Nephron progenitor cell (in vitro differentiated cells): ENCODE measurements at regions not wholly inside any gene's neighbourhood (a gene's known extent, or its start where the extent isn't known, plus 50 kb on each side); places are given as distances from the start of the nearest gene placed in this dataset.
"Not testable (repeated sequence)": the region's sequence is repeated elsewhere in the genome, so short reads cannot be mapped to it uniquely, and the experiment has no call there.

ENCODE experiments used
- DNase-seq: peaks from one replicate; pipeline ENCODE4 v3.0.0; 2021
- H3K27ac Mint-ChIP-seq: 2 replicates; pipeline ENCODE4 v1.8.0; 2021; ENCODE audit warnings: mild to moderate bottlenecking, moderate library complexity, mixed read lengths
- H3K27me3 Mint-ChIP-seq: 2 replicates; pipeline ENCODE4 v1.8.0; 2021; ENCODE audit warnings: mild to moderate bottlenecking, low read depth, mixed read lengths; ENCODE audit not compliant: poor library complexity
- H3K36me3 Mint-ChIP-seq: 2 replicates; pipeline ENCODE4 v1.8.0; 2021; ENCODE audit warnings: low read depth, mixed read lengths
- H3K4me1 Mint-ChIP-seq: 2 replicates; pipeline ENCODE4 v1.8.0; 2021; ENCODE audit warnings: mixed read lengths
- H3K4me3 Mint-ChIP-seq: 2 replicates; pipeline ENCODE4 v1.8.0; 2021; ENCODE audit warnings: mild to moderate bottlenecking, moderate library complexity, mixed read lengths
- H3K9me3 Mint-ChIP-seq: 2 replicates; pipeline ENCODE4 v1.8.0; 2021; ENCODE audit warnings: mild to moderate bottlenecking, moderate library complexity, mixed read lengths
- TF ChIP-seq, protein P1 (sequence below): fragments of 200-600 bp; sonication (generic); IDR thresholded peaks from 2 replicates; pipeline ENCODE4 v1.5.0; 2021; ENCODE audit warnings: antibody characterized with exemption

DNA sequence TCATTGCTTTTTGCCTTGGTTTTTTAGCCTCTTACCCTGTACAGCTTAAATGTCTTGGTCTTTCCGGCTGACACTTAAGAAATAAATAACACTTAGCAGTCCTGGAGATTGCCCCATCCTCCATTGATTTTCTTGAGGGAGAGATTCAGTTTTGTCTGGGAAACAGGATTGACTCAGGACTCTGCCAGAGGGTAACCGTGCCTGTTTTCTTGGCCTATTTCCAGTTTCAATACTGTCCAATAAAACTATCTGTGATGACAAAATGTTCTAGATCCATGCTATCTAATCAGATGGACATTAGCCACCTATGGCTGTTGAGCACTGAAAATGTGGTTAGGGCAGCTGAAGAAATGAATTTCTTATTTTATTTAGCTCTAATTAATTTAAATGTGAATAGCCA is 216.1 kb downstream of the DUSP10 start:
- H3K27me3 Mint-ChIP-seq = peaks cover 21% of the 10 kb centered on the region
- H3K4me1 Mint-ChIP-seq = no peaks in the 10 kb centered on the region
- H3K27ac Mint-ChIP-seq = no peak overlapping the region
- DNase-seq = no peak
- no peak overlapping the region for H3K4me3 Mint-ChIP-seq
- TF ChIP-seq, protein P1, sequence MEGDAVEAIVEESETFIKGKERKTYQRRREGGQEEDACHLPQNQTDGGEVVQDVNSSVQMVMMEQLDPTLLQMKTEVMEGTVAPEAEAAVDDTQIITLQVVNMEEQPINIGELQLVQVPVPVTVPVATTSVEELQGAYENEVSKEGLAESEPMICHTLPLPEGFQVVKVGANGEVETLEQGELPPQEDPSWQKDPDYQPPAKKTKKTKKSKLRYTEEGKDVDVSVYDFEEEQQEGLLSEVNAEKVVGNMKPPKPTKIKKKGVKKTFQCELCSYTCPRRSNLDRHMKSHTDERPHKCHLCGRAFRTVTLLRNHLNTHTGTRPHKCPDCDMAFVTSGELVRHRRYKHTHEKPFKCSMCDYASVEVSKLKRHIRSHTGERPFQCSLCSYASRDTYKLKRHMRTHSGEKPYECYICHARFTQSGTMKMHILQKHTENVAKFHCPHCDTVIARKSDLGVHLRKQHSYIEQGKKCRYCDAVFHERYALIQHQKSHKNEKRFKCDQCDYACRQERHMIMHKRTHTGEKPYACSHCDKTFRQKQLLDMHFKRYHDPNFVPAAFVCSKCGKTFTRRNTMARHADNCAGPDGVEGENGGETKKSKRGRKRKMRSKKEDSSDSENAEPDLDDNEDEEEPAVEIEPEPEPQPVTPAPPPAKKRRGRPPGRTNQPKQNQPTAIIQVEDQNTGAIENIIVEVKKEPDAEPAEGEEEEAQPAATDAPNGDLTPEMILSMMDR = no peak
- H3K36me3 Mint-ChIP-seq = no peaks in the 10 kb centered on the region
- H3K9me3 Mint-ChIP-seq = peaks cover 5% of the 10 kb centered on the region

DNA sequence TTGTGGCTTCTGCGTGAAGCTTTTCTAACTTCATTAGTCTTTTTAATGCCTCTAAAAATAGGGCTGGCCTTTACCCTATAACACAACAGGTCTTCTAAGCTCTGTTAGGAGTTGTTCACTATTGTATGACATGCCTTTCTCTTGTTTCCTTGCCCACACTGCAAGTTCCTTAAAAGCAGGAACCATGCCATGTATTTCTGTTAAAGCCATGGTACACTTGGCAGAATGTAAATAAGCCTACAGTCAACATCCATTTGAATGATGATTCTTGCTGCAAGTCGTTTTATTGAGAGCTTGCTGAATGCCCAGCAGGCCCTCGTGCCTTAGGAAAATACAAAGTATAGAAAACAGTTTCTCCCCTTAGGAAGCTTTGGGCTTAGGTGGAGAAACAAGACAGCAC is 214.6 kb downstream of the DUSP10 start:
- no peak overlapping the region for H3K27ac Mint-ChIP-seq
- H3K4me3 Mint-ChIP-seq = no peak overlapping the region
- peaks cover 1% of the 10 kb centered on the region for H3K9me3 Mint-ChIP-seq
- TF ChIP-seq, protein P1 = no peak
- no peak for DNase-seq
- H3K4me1 Mint-ChIP-seq = no peaks in the 10 kb centered on the region
- no peaks in the 10 kb centered on the region for H3K36me3 Mint-ChIP-seq
- H3K27me3 Mint-ChIP-seq = peaks cover 23% of the 10 kb centered on the region

DNA sequence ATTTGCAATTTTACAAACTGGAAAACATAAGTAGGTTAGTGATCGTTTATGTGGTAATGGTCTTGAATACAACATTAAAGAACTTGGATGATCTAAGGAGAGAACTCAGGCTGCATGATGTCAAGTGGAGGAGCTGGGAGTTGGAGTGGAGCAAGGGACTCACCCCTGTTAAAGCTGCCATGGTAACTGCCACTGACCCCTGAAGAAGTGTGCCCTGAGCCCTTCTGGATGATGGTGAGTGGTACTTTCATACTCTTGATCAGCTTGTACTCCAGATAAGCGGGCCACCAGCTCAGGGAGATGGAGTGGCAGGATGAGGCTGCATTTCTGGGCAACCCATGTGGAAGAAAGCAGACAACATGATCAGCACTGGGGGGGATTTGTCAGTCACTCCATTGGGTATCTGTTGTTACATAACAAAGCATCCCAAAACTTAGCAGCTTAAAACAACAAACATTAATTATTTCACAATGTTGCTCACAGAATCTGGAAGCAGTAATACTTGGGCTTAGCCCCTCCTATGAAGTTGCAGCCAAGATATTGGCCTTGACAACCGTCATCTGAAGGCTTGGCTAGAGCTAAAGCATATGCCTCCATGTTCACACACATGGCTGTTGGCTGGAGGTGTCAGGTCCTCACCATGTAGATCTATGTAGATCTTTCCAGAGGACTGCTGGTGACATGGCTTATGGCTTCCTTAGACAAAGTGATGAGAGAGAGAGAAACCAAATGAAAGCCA is 213.8 kb downstream of the DUSP10 start:
- no peaks in the 10 kb centered on the region for H3K9me3 Mint-ChIP-seq
- no peaks in the 10 kb centered on the region for H3K4me1 Mint-ChIP-seq
- no peaks in the 10 kb centered on the region for H3K36me3 Mint-ChIP-seq

DNA sequence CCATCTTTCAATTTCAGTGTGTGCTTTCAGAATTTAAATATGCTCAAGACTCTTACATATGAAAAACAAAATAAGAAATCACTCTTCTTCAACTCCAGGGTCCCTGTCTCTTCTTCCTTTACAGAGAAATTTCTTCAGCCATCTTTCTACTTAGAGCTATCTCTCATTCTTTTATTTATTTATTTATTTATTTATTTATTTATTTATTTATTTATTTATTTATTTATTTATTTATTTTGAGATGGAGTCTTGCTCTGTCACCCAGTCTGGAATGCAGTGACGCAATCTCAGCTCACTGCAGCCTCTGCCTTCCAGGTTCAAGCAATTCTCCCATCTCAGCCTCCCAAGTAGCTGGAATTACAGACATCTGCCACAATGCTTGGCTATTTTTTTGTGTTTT is 211.7 kb downstream of the DUSP10 start:
- not testable (repeated sequence) for H3K27ac Mint-ChIP-seq, H3K9me3 Mint-ChIP-seq, DNase-seq, H3K4me3 Mint-ChIP-seq, H3K4me1 Mint-ChIP-seq, H3K36me3 Mint-ChIP-seq
- peaks cover 27% of the 10 kb centered on the region for H3K27me3 Mint-ChIP-seq

More for the DNA sequence above, 213.8 kb downstream of the DUSP10 start:
- DNase-seq = no peak
- no peak overlapping the region for H3K27ac Mint-ChIP-seq
- TF ChIP-seq, protein P1 = no peak
- H3K4me3 Mint-ChIP-seq = no peak overlapping the region
- peaks cover 20% of the 10 kb centered on the region for H3K27me3 Mint-ChIP-seq

DNA sequence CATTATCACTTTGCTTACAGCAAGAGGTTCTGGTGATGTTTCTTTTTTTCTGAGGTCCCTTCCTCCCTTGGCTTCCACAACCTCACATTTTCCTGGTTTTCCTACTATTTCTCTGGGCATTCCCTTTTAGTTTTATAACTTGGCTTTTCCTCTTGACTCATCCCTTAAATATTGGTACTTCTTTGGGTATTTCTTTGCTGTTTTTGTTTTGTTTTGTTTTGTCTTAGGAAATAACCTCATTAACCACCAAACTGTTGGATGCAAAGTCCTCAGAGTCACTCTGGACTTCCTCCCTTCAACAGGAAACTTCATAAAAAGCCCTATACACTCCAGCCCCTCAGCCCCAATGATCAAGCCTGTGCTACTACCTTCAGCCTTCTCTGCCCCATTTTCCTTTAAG is 211.1 kb downstream of the DUSP10 start:
- H3K9me3 Mint-ChIP-seq = no peaks in the 10 kb centered on the region
- no peak overlapping the region for H3K4me3 Mint-ChIP-seq
- TF ChIP-seq, protein P1 = no peak
- H3K27me3 Mint-ChIP-seq = peaks cover 31% of the 10 kb centered on the region
- H3K27ac Mint-ChIP-seq = no peak overlapping the region
- DNase-seq = no peak
- no peaks in the 10 kb centered on the region for H3K36me3 Mint-ChIP-seq
- no peaks in the 10 kb centered on the region for H3K4me1 Mint-ChIP-seq

DNA sequence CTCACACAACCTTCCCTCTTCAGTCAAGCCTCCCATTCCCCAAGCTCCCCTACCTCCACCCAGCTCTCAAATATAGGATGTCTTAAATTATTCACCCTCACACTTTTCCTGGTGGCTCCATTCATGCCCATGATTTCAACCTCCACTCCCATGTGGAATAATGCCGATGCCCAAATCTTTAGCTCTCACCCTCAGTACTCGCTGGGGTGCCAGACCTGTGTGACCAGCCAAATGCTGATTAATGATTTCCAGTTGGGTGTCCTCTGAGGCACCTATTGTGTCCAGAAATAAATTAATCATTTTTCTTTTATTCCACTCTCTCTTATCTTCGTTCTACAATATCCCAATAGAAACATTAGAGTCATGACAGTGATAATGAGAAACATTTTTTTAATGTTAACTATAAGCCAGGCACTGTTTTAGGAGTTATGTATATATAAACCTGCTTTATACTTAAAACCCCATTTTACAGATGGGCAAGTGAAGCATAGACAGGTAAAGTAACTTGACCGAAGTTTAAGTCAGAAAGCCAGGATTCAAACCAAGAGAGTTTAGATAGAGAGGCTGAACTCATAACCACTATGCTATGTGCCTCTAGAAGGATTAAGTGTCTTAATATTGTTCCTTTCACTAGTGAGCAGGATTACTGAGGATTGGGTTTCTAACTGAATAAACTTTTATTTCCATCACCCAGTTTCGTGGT is 209.7 kb downstream of the DUSP10 start:
- Mint-ChIP-seq H3K4me3 (no peak overlapping the region), H3K9me3 (no peaks in the 10 kb centered on the region), H3K27ac (no peak overlapping the region), H3K4me1 (no peaks in the 10 kb centered on the region), H3K27me3 (peaks cover 32% of the 10 kb centered on the region), H3K36me3 (no peaks in the 10 kb centered on the region)
- no peak for DNase-seq
- TF ChIP-seq, protein P1 = no peak
